ENCODE measurements at regions not wholly inside any gene's neighbourhood (a gene's known extent, or its start where the extent isn't known, plus 50 kb on each side); places are given as distances from the start of the nearest gene placed in this dataset.
A peak's percentile ranks its signal among the peaks of the same experiment; 100 is the strongest.

- no peak for DNase-seq
Observed at GRCh38 chr6:47149554-47149953, 107.4 kb upstream of the ADGRF1 start.

DNA sequence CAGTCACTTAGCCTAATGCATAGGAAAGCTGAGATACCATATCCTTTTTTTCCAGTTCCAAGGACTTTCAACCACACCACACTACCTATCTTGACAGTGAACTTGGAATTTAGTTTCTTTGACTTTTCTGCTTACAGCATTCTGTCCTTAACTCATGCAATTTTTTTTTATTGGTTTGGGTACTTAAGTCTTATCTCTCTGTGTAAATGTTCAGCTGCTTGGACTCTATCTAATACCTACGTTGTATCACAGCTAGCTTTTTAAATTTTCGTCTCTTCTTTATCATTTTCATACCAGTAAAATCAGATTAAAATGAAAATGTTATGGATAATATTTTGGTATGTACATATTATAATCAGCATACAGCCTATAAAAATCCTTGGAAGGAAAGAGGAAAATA lies 106.9 kb upstream of the ADGRF1 start:
- DNase-seq = no peak

- DNase-seq = no peak
Observed at GRCh38 chr6:47147836-47148344, 105.8 kb upstream of the ADGRF1 start.

- no peak for DNase-seq
Observed at GRCh38 chr6:47147175-47147727, 105.1 kb upstream of the ADGRF1 start.

GRCh38 chr6:47146431-47147174 lies 104.5 kb upstream of the ADGRF1 start:
- no peak for DNase-seq

- peak in 2 of 4 experiments; percentile 60 to 63 for DNase-seq
Observed at GRCh38 chr6:47145212-47145611, 103.1 kb upstream of the ADGRF1 start.

GRCh38 chr6:47144306-47144705 lies 102.2 kb upstream of the ADGRF1 start:
- DNase-seq = peak; percentile 65 to 87 (median 81)

DNA sequence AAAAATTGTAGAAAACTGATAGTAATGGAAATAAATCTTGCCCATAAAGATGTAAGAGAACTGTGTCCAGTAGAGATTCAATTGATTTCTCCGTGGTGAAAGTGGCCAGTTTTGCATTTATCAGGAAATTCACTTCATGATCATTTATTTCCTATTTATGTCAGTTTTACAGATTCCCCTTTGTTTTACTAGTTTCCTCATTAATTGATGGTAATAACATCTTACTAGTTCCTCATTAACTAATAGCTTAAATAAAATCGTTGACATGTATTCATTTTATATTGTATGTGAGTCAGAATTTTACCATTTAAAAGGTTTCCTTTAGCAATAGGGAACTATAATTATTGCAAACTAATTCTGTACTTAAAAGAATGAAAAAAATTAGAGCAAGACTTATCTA lies 99.8 kb upstream of the ADGRF1 start:
- no peak for DNase-seq

DNA sequence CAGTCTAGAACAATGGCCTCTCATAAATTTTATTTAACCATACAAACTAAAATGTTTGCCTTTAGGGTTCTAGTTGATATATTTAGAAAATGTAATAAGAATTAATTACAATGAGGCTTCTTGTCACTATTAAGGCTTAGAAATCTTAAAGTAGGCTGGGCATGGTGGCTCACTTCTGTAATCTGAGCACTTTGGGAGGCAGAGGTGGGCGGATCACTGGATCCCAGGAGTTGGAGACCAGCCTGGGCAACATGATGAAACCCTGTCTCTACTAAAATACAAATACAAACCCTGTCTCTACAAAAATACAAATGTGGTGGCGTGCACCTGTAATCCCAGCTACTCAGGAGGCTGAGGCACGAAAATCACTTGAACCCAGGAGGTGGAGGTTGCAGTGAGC lies 99.0 kb upstream of the ADGRF1 start:
- DNase-seq = peak in 3 of 4 experiments; percentile 43 to 72 (median 60)

- peak in 2 of 4 experiments; percentile 31 to 52 for DNase-seq
Observed at GRCh38 chr6:47138046-47138445, 95.9 kb upstream of the ADGRF1 start.

- DNase-seq = no peak
Observed at GRCh38 chr6:47137073-47137472, 94.9 kb upstream of the ADGRF1 start.

DNA sequence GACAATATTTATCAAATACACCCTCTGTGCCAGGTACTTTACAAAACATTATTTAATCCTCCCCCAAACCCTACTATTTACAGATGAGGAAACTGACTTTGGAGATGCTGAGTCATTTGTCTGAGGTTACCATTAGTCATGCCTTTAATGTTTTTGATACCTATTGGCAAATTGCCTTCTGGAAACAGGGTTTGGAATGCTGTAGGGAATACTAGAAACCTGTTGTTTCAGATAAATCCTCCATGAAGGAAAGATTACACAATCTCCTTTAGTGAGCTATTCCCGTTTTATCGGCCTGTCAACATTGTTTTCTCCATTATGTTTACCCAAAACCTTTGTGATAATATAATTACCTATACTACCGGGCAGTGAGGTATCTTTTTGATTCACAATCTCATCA lies 93.6 kb upstream of the ADGRF1 start:
- DNase-seq = peak in 3 of 4 experiments; percentile 20 to 59 (median 52)

- DNase-seq = peak; percentile 41 to 82 (median 69)
Observed at GRCh38 chr6:47134476-47135189, 92.5 kb upstream of the ADGRF1 start.

DNA sequence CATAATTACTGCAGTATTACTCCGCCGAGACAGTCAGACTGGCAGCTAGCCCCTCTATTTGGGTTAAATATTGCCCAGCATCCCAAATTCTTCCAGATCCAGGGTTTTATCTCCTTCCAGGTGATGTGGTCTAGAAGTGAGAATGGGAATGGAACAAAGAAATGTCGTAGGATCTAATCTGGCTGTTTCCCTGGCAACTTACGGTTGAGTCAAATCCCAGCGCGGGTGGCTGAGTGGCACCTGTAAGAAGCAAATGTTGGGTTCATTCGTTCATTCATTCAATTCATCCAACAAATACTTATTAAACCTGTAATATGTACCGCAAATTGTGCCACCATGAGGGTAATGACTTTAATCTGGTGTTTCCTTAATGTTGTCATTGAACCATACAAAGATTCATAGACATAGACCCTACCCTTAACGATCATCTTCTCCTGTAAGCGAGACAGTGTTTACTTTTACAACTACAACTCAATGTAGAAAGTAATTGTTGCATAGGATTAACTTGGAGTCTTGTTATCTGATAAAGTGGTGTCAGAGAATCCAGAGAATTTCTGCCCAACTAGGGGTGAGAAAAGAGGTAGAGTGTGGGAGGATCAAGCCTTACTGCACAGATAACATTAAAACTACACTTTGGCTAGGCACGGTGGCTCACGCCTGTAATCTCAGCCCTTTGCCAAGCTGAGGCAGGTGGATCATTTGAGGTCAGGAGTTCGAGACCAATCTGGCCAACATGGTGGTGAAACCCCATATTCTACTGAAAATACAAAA lies 91.3 kb upstream of the ADGRF1 start:
- no peak for DNase-seq

- no peak for DNase-seq
Observed at GRCh38 chr6:47132724-47133123, 90.6 kb upstream of the ADGRF1 start.

GRCh38 chr6:47131773-47132172 lies 89.6 kb upstream of the ADGRF1 start:
- no peak for DNase-seq

DNA sequence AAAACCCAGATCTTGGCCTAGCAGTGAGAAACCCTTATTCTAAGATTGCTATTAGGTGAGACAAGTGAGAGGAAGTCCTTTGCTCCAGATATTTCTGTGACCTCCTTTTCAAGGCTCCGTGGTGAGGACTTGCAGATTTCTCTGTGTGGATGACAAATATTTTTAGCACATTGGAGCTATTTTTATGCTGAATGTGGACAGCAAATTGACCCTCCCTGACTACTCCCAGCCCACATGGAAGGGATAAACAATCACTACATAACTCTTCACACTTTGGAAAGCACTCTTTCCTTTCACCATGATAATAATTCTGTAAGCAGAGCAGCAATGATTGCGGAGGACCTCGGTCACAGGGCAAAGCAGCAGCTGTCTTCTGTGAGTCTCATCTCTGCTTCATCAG lies 88.0 kb upstream of the ADGRF1 start:
- DNase-seq = no peak

DNA sequence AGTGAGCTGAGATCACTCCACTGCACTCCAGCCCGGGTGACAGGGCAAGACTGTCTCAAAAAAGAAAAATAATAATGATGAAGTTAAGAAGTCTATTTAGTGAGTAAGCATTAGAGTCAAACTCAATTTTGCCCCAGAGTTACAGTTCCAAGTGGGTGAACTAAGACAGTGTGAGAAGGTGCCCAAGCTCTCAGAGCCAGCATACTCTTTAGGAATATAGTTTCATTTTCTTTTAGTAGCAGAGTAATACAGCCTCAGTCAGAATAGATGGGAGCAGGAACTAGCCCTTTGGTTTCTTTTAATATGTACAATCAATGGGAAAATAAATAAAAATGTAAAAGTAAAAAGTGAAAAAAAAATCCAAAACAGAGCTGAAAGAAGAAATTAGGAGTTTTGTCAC lies 87.0 kb upstream of the ADGRF1 start:
- no peak for DNase-seq

DNA sequence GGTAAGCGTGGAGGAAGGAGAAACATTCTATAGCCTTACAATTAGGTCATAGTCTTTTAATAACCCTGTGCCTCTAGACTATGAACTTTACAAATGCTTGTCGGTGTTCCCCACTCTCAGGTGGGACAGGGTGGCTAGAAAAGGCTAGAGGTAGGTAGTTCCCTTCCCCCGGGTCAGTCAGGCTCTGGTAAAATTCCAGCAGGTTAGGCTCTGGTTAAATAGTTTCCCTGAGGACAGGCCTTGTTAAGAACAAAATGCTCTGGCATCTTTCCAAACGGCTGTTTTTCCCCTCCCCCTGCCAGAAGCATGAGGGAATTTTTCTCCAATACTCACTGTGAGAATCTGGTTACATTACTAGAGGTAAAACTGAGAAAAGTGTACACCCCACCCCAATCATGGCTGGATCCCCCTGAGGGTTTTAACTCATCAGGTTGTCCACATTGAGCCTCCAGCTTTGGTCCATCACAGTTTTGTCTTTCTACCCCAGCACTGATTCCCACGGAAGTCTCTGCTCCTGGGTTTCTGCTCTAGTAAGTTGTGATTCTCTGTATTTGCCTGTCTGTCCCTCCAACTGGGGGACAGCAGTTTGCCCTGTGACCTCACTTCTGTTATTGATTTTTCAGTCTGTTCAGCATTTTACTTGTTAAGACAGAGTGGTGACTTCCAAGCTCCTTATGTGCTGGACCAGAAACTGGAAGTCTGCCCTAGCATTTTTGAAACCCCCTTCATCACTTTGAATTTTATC lies 84.7 kb upstream of the ADGRF1 start:
- DNase-seq = peak in 1 of 4 experiments; percentile 29

- peak in 3 of 4 experiments; percentile 43 to 64 (median 61) for DNase-seq
Observed at GRCh38 chr6:47118611-47119010, 76.5 kb upstream of the ADGRF1 start.

DNA sequence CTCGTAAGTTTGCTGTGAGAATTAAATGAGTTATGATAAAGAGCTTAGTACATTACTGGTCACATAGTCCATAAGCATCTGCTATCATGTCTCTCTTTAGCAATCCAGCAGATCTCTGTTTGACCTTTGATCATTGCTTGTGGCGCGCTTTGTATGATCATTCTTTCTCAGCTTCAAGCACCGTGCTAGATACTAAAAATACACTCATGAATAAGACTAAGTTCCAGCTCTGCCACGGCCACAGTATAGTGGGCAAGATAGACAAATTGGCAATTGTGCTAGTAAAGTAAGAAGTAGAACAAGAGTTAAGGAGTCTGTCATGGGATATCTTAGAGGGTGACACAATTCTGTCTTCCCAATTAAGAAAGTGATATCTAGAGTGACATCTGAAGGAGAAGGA lies 75.2 kb upstream of the ADGRF1 start:
- no peak for DNase-seq

GRCh38 chr6:47116606-47117005 lies 74.5 kb upstream of the ADGRF1 start:
- DNase-seq = no peak

All from suppressor macrophage (primary cell).